T-helper 17 cell (primary cell): ENCODE measurements at regions not wholly inside any gene's neighbourhood (a gene's known extent, or its start where the extent isn't known, plus 50 kb on each side); places are given as distances from the start of the nearest gene placed in this dataset.
"Not testable (repeated sequence)": the region's sequence is repeated elsewhere in the genome, so short reads cannot be mapped to it uniquely, and the experiment has no call there.

ENCODE experiments used
- ATAC-seq: fragments of 150-1000 bp; cut with Tn5 transposase; 2 replicates; pipeline ENCODE4 v1.10.0; 2021; ENCODE audit warnings: mild to moderate bottlenecking, moderate library complexity
- DNase-seq, 3 donors: peaks; one replicate each; pipeline versions ENCODE4 v3.0.0 to v3.0.0-alpha.2; 2020 to 2021
- H3K9me3 ChIP-seq: one replicate; pipeline ENCODE4 v1.7.0; 2013; ENCODE audit warnings: low read length, mild to moderate bottlenecking; ENCODE audit not compliant: control insufficient read depth, poor library complexity, severe bottlenecking
- H3K27ac Mint-ChIP-seq: one replicate; pipeline ENCODE4 v1.8.0; 2022; ENCODE audit warnings: mild to moderate bottlenecking, moderate library complexity, mixed read lengths
- H3K27me3 Mint-ChIP-seq: one replicate; pipeline ENCODE4 v1.8.0; 2022; ENCODE audit warnings: mixed read lengths
- H3K36me3 Mint-ChIP-seq: one replicate; pipeline ENCODE4 v1.8.0; 2022; ENCODE audit warnings: low read depth, mixed read lengths
- H3K4me1 Mint-ChIP-seq: one replicate; pipeline ENCODE4 v1.8.0; 2022; ENCODE audit warnings: mild to moderate bottlenecking, mixed read lengths
- H3K4me3 Mint-ChIP-seq: one replicate; pipeline ENCODE4 v1.8.0; 2022; ENCODE audit warnings: mild to moderate bottlenecking, moderate library complexity, mixed read lengths

- ATAC-seq (no peak), DNase-seq (no peak)
- H3K27me3 Mint-ChIP-seq: peaks cover 9% of the 10 kb centered on the region
- H3K9me3 ChIP-seq: no peaks in the 10 kb centered on the region
- no peak overlapping the region for H3K4me3 Mint-ChIP-seq
- H3K27ac Mint-ChIP-seq: no peak overlapping the region
- H3K4me1 Mint-ChIP-seq: peaks cover 6% of the 10 kb centered on the region
- peaks cover 5% of the 10 kb centered on the region for H3K36me3 Mint-ChIP-seq
These were observed 50.4 kb upstream of the CECR2 start for GRCh38 chr22:17318817-17319216.

- ATAC-seq (no peak), DNase-seq (no peak)
- Mint-ChIP-seq H3K27ac (no peak overlapping the region), H3K27me3 (peaks cover 19% of the 10 kb centered on the region), H3K4me1 (peaks cover 11% of the 10 kb centered on the region), H3K4me3 (no peak overlapping the region), H3K36me3 (peaks cover 10% of the 10 kb centered on the region)
- no peaks in the 10 kb centered on the region for H3K9me3 ChIP-seq
These were observed 54.0 kb upstream of the CECR2 start for GRCh38 chr22:17315310-17315709.

GRCh38 chr22:17314487-17314886, 54.8 kb upstream of the CECR2 start:
- no peak for DNase-seq
- H3K4me1 Mint-ChIP-seq: peaks cover 11% of the 10 kb centered on the region
- H3K9me3 ChIP-seq: no peaks in the 10 kb centered on the region
- ATAC-seq: no peak
- peak overlapping the region; percentile 43 for H3K27ac Mint-ChIP-seq
- H3K27me3 Mint-ChIP-seq: peaks cover 19% of the 10 kb centered on the region
- peaks cover 10% of the 10 kb centered on the region for H3K36me3 Mint-ChIP-seq
- H3K4me3 Mint-ChIP-seq: no peak overlapping the region

- H3K36me3 Mint-ChIP-seq: peaks cover 5% of the 10 kb centered on the region
- no peaks in the 10 kb centered on the region for H3K9me3 ChIP-seq
- ATAC-seq (no peak), DNase-seq (no peak)
- no peak overlapping the region for H3K4me3 Mint-ChIP-seq
- H3K27me3 Mint-ChIP-seq: peaks cover 19% of the 10 kb centered on the region
- peak overlapping the region; percentile 43 for H3K27ac Mint-ChIP-seq
- peaks cover 4% of the 10 kb centered on the region for H3K4me1 Mint-ChIP-seq
These were observed 55.6 kb upstream of the CECR2 start for GRCh38 chr22:17313626-17314025.

GRCh38 chr22:17307566-17307965, 61.7 kb upstream of the CECR2 start:
- H3K36me3 Mint-ChIP-seq: no peaks in the 10 kb centered on the region
- H3K27me3 Mint-ChIP-seq: no peaks in the 10 kb centered on the region
- H3K27ac Mint-ChIP-seq: peak overlapping the region; percentile 92
- DNase-seq (no peak), ATAC-seq (no peak)
- H3K4me3 Mint-ChIP-seq: no peak overlapping the region
- peaks cover 17% of the 10 kb centered on the region for H3K4me1 Mint-ChIP-seq
- H3K9me3 ChIP-seq: no peaks in the 10 kb centered on the region

GRCh38 chr22:17305076-17305475, 64.2 kb upstream of the CECR2 start:
- DNase-seq: no peak
- Mint-ChIP-seq H3K36me3 (no peaks in the 10 kb centered on the region), H3K27me3 (no peaks in the 10 kb centered on the region), H3K4me3 (no peak overlapping the region), H3K27ac (peak overlapping the region; percentile 92), H3K4me1 (peaks cover 17% of the 10 kb centered on the region)
- H3K9me3 ChIP-seq: no peaks in the 10 kb centered on the region
- no peak for ATAC-seq

GRCh38 chr22:17303840-17304779, 65.2 kb upstream of the CECR2 start:
- DNase-seq: peak; percentile 20 to 46 (median 24)
- no peaks in the 10 kb centered on the region for H3K36me3 Mint-ChIP-seq
- ATAC-seq: peak; percentile 100

GRCh38 chr22:17303441-17303839, 65.8 kb upstream of the CECR2 start:
- ATAC-seq (no peak), DNase-seq (no peak)
- peak overlapping the region; percentile 92 for H3K27ac Mint-ChIP-seq
- no peaks in the 10 kb centered on the region for H3K36me3 Mint-ChIP-seq
- H3K27me3 Mint-ChIP-seq: no peaks in the 10 kb centered on the region
- H3K9me3 ChIP-seq: no peaks in the 10 kb centered on the region
- H3K4me3 Mint-ChIP-seq: peak overlapping the region; percentile 68
- peaks cover 17% of the 10 kb centered on the region for H3K4me1 Mint-ChIP-seq

More at GRCh38 chr22:17303840-17304779, 65.2 kb upstream of the CECR2 start:
- peak overlapping the region; percentile 92 for H3K27ac Mint-ChIP-seq
- H3K27me3 Mint-ChIP-seq: no peaks in the 10 kb centered on the region
- H3K4me1 Mint-ChIP-seq: peaks cover 17% of the 10 kb centered on the region
- H3K9me3 ChIP-seq: no peaks in the 10 kb centered on the region
- peak overlapping the region; percentile 68 for H3K4me3 Mint-ChIP-seq

- no peaks in the 10 kb centered on the region for H3K27me3 Mint-ChIP-seq
- DNase-seq (no peak), ATAC-seq (no peak)
- no peaks in the 10 kb centered on the region for H3K9me3 ChIP-seq
- peak overlapping the region; percentile 92 for H3K27ac Mint-ChIP-seq
- H3K36me3 Mint-ChIP-seq: no peaks in the 10 kb centered on the region
- H3K4me3 Mint-ChIP-seq: no peak overlapping the region
- peaks cover 17% of the 10 kb centered on the region for H3K4me1 Mint-ChIP-seq
These were observed 66.6 kb upstream of the CECR2 start for GRCh38 chr22:17302616-17303015.

- no peaks in the 10 kb centered on the region for H3K9me3 ChIP-seq
- Mint-ChIP-seq H3K27me3 (no peaks in the 10 kb centered on the region), H3K27ac (peak overlapping the region; percentile 92), H3K4me3 (no peak overlapping the region), H3K4me1 (peaks cover 17% of the 10 kb centered on the region), H3K36me3 (peaks cover 2% of the 10 kb centered on the region)
- ATAC-seq (no peak), DNase-seq (no peak)
These were observed 68.3 kb upstream of the CECR2 start for GRCh38 chr22:17300926-17301325.

GRCh38 chr22:17298805-17299502, 70.3 kb upstream of the CECR2 start:
- H3K27me3 Mint-ChIP-seq, H3K4me1 Mint-ChIP-seq, H3K4me3 Mint-ChIP-seq, DNase-seq, H3K27ac Mint-ChIP-seq, ATAC-seq, H3K9me3 ChIP-seq, H3K36me3 Mint-ChIP-seq: not testable (repeated sequence)

GRCh38 chr22:17285656-17286055, 66.4 kb upstream of the ADA2 start:
- DNase-seq: no peak
- Mint-ChIP-seq H3K36me3 (no peaks in the 10 kb centered on the region), H3K4me1 (peaks cover 11% of the 10 kb centered on the region), H3K27ac (no peak overlapping the region), H3K27me3 (peaks cover 16% of the 10 kb centered on the region), H3K4me3 (no peak overlapping the region)
- no peaks in the 10 kb centered on the region for H3K9me3 ChIP-seq
- no peak for ATAC-seq

GRCh38 chr22:17284888-17285287, 65.7 kb upstream of the ADA2 start:
- Mint-ChIP-seq H3K4me1 (peaks cover 15% of the 10 kb centered on the region), H3K36me3 (no peaks in the 10 kb centered on the region)

More at GRCh38 chr22:17284888-17285287, 65.7 kb upstream of the ADA2 start:
- ATAC-seq (no peak), DNase-seq (no peak)
- peaks cover 16% of the 10 kb centered on the region for H3K27me3 Mint-ChIP-seq
- H3K27ac Mint-ChIP-seq: no peak overlapping the region
- H3K9me3 ChIP-seq: no peaks in the 10 kb centered on the region
- no peak overlapping the region for H3K4me3 Mint-ChIP-seq
